Gastroesophageal sphincter (tissue), 3 donors: ENCODE measurements at regions not wholly inside any gene's neighbourhood (a gene's known extent, or its start where the extent isn't known, plus 50 kb on each side); places are given as distances from the start of the nearest gene placed in this dataset.

ENCODE experiments used
- POLR2AphosphoS5 ChIP-seq: sonication (generic); formaldehyde crosslinking; IDR thresholded peaks from one replicate; pipeline ENCODE4 v1.6.1; 2017; ENCODE audit warnings: antibody characterized with exemption
- TF ChIP-seq, protein P1 (sequence below), 4 experiments: fragments of 200-600 bp in 2 of 4; fragments of 450-650 bp in 2 of 4; sonication (generic) in 1 of 4; IDR thresholded peaks; one replicate each; pipeline ENCODE4 v1.5.1; 2017 to 2019; ENCODE audit warnings: antibody characterized with exemption in 4 of 4, mild to moderate bottlenecking in 2 of 4, moderate library complexity in 2 of 4

DNA sequence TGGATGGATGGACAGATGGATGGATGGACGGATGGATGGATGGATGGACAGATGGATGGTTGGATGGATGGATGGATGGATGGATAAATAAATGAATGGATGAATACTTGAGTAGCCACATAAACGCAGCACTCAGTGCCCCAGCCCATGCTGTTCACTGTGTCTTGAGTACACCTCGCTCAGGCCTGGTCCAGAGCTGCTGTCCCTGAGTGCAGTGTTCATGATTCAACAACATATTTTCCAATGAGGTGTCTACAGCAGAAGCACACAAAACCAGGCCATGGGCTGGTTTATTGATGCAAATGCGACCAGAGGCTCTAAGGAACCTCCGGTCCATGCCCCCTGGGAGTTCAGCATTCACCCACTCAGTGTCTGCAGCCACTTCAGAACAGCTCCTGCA is 584.3 kb downstream of the BRD1 start:
- TF ChIP-seq, protein P1, sequence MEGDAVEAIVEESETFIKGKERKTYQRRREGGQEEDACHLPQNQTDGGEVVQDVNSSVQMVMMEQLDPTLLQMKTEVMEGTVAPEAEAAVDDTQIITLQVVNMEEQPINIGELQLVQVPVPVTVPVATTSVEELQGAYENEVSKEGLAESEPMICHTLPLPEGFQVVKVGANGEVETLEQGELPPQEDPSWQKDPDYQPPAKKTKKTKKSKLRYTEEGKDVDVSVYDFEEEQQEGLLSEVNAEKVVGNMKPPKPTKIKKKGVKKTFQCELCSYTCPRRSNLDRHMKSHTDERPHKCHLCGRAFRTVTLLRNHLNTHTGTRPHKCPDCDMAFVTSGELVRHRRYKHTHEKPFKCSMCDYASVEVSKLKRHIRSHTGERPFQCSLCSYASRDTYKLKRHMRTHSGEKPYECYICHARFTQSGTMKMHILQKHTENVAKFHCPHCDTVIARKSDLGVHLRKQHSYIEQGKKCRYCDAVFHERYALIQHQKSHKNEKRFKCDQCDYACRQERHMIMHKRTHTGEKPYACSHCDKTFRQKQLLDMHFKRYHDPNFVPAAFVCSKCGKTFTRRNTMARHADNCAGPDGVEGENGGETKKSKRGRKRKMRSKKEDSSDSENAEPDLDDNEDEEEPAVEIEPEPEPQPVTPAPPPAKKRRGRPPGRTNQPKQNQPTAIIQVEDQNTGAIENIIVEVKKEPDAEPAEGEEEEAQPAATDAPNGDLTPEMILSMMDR (IDR thresholded peaks at IDR 0.05): no peak
- TF ChIP-seq POLR2AphosphoS5: no peak
